SU-DHL-6 (cell line): ENCODE measurements at regions not wholly inside any gene's neighbourhood (a gene's known extent, or its start where the extent isn't known, plus 50 kb on each side); places are given as distances from the start of the nearest gene placed in this dataset.

ENCODE experiments used
- CTCF ChIP-seq: fragments of 200-600 bp; sonication (generic); IDR thresholded peaks from one replicate; pipeline ENCODE4 v1.5.1; 2017; ENCODE audit warnings: antibody characterized with exemption, mild to moderate bottlenecking, low read length, moderate library complexity; ENCODE audit not compliant: insufficient read depth, poor library complexity, severe bottlenecking
- EZH2phosphoT487 ChIP-seq: fragments of 200-600 bp; sonication (generic), shearing (Covaris generic); conservative IDR thresholded peaks from 2 replicates; pipeline ENCODE4 v1.6.1; 2018; ENCODE audit warnings: mild to moderate bottlenecking, antibody characterized with exemption, low read length, moderate library complexity, mixed read lengths

- TF ChIP-seq CTCF: no peak
- no peak for TF ChIP-seq EZH2phosphoT487
These were observed 291.2 kb upstream of the DMRT1 start for GRCh38 chr9:550333-550732.
